Suprapubic skin (tissue), 4 donors: ENCODE measurements at regions not wholly inside any gene's neighbourhood (a gene's known extent, or its start where the extent isn't known, plus 50 kb on each side); places are given as distances from the start of the nearest gene placed in this dataset.

Experiments used
- DNase-seq, 2 donors: peaks; one replicate each; pipeline ENCODE4 v3.0.0-alpha.2; 2019; ENCODE audit warnings: low spot score in 2 of 2
- H3K27ac ChIP-seq: fragments of 200-600 bp; sonication (generic); one replicate; pipeline ENCODE4 v1.5.1; 2019
- H3K27me3 ChIP-seq: fragments of 200-600 bp; sonication (generic); one replicate; pipeline ENCODE4 v1.5.1; 2019
- H3K36me3 ChIP-seq: fragments of 200-600 bp; sonication (generic); one replicate; pipeline ENCODE4 v1.5.1; 2019
- H3K4me1 ChIP-seq: fragments of 200-600 bp; sonication (generic); one replicate; pipeline ENCODE4 v1.5.1; 2019
- H3K4me3 ChIP-seq: fragments of 200-600 bp; sonication (generic); one replicate; pipeline ENCODE4 v1.5.1; 2019; ENCODE audit warnings: mild to moderate bottlenecking
- H3K9me3 ChIP-seq: fragments of 200-600 bp; sonication (generic); one replicate; pipeline ENCODE4 v1.5.1; 2019
- CTCF ChIP-seq, 2 donors: fragments of 200-600 bp in 1 of 2; fragments of 450-650 bp in 1 of 2; sonication (generic) in 1 of 2; IDR thresholded peaks; one replicate each; pipeline ENCODE4 v1.5.1; 2016 to 2019; ENCODE audit warnings: antibody characterized with exemption in 2 of 2, mild to moderate bottlenecking in 1 of 2, moderate library complexity in 1 of 2
- EP300 ChIP-seq: sonication (generic); formaldehyde crosslinking; IDR thresholded peaks from one replicate; pipeline ENCODE4 v1.6.1; 2017; ENCODE audit warnings: antibody characterized with exemption
- POLR2A ChIP-seq, 2 donors: fragments of 450-650 bp; IDR thresholded peaks; one replicate each; pipeline ENCODE4 v1.6.1; 2017; ENCODE audit warnings: antibody characterized with exemption in 2 of 2, mild to moderate bottlenecking in 2 of 2, moderate library complexity in 2 of 2
- POLR2AphosphoS5 ChIP-seq, 3 donors: sonication (generic); formaldehyde crosslinking; IDR thresholded peaks; one replicate each; pipeline ENCODE4 v1.6.1; 2017; ENCODE audit warnings: antibody characterized with exemption in 3 of 3
- WGBS: methylation state at CpG from one replicate; pipeline ENCODE4 v1.1.5; 2018; 5-methylcytosine and 5-hydroxymethylcytosine counted together

- 77% methylated on average over 10 of the region's 10 CpGs for WGBS
- no peak for DNase-seq
These were observed 1516.9 kb downstream of the BRD1 start for GRCh38 chr22:48310740-48311139.

GRCh38 chr22:48310289-48310688 lies 1517.4 kb downstream of the BRD1 start:
- TF ChIP-seq POLR2AphosphoS5 (IDR thresholded peaks at IDR 0.05) = no peak
- no peak for TF ChIP-seq EP300
- no peak for TF ChIP-seq CTCF (IDR thresholded peaks at IDR 0.05)
- TF ChIP-seq POLR2A (IDR thresholded peaks at IDR 0.05) = no peak
- no peaks in the 10 kb centered on the region for H3K36me3 ChIP-seq
- 74% methylated on average over 6 of the region's 6 CpGs for WGBS
- peaks cover 19% of the 10 kb centered on the region for H3K27me3 ChIP-seq
- no peak overlapping the region for H3K27ac ChIP-seq
- no peak for DNase-seq
- H3K9me3 ChIP-seq = no peaks in the 10 kb centered on the region
- H3K4me3 ChIP-seq = no peak overlapping the region
- no peaks in the 10 kb centered on the region for H3K4me1 ChIP-seq

More at GRCh38 chr22:48310740-48311139, 1516.9 kb downstream of the BRD1 start:
- Histone ChIP-seq H3K9me3 (no peaks in the 10 kb centered on the region), H3K27ac (no peak overlapping the region), H3K4me1 (no peaks in the 10 kb centered on the region), H3K4me3 (no peak overlapping the region), H3K36me3 (no peaks in the 10 kb centered on the region), H3K27me3 (peaks cover 18% of the 10 kb centered on the region)
- TF ChIP-seq POLR2A (IDR thresholded peaks at IDR 0.05) (no peak), POLR2AphosphoS5 (IDR thresholded peaks at IDR 0.05) (no peak), EP300 (no peak), CTCF (IDR thresholded peaks at IDR 0.05) (no peak)

GRCh38 chr22:48309836-48310235 lies 1517.8 kb downstream of the BRD1 start:
- no peak overlapping the region for H3K4me3 ChIP-seq
- no peaks in the 10 kb centered on the region for H3K4me1 ChIP-seq
- TF ChIP-seq POLR2AphosphoS5 (IDR thresholded peaks at IDR 0.05) = no peak
- no peak for TF ChIP-seq CTCF (IDR thresholded peaks at IDR 0.05)
- no peak for TF ChIP-seq POLR2A (IDR thresholded peaks at IDR 0.05)
- no peak for TF ChIP-seq EP300
- 56% methylated on average over 8 of the region's 8 CpGs for WGBS
- H3K27ac ChIP-seq = no peak overlapping the region
- H3K36me3 ChIP-seq = no peaks in the 10 kb centered on the region
- no peak for DNase-seq
- H3K9me3 ChIP-seq = no peaks in the 10 kb centered on the region
- peaks cover 21% of the 10 kb centered on the region for H3K27me3 ChIP-seq

GRCh38 chr22:48309115-48309705 lies 1518.5 kb downstream of the BRD1 start:
- no peak for TF ChIP-seq CTCF (IDR thresholded peaks at IDR 0.05)
- TF ChIP-seq POLR2AphosphoS5 (IDR thresholded peaks at IDR 0.05) = no peak
- TF ChIP-seq EP300 = no peak
- no peak for TF ChIP-seq POLR2A (IDR thresholded peaks at IDR 0.05)
- Histone ChIP-seq H3K27ac (no peak overlapping the region), H3K4me3 (no peak overlapping the region), H3K27me3 (peaks cover 25% of the 10 kb centered on the region), H3K36me3 (no peaks in the 10 kb centered on the region), H3K4me1 (no peaks in the 10 kb centered on the region), H3K9me3 (no peaks in the 10 kb centered on the region)
- 78% methylated on average over 18 of the region's 18 CpGs for WGBS
- no peak for DNase-seq

- DNase-seq = no peak
- H3K4me1 ChIP-seq = no peaks in the 10 kb centered on the region
- H3K9me3 ChIP-seq = no peaks in the 10 kb centered on the region
- WGBS = 87% methylated on average over 6 of the region's 7 CpGs
- H3K4me3 ChIP-seq = no peak overlapping the region
- TF ChIP-seq POLR2A (IDR thresholded peaks at IDR 0.05) (no peak), POLR2AphosphoS5 (IDR thresholded peaks at IDR 0.05) (no peak), CTCF (IDR thresholded peaks at IDR 0.05) (no peak), EP300 (no peak)
- peaks cover 24% of the 10 kb centered on the region for H3K27me3 ChIP-seq
- no peak overlapping the region for H3K27ac ChIP-seq
- H3K36me3 ChIP-seq = no peaks in the 10 kb centered on the region
These were observed 1519.7 kb downstream of the BRD1 start for GRCh38 chr22:48307931-48308330.
